Neuronal stem cell (in vitro differentiated cells): ENCODE measurements at regions not wholly inside any gene's neighbourhood (a gene's known extent, or its start where the extent isn't known, plus 50 kb on each side); places are given as distances from the start of the nearest gene placed in this dataset.
A peak's percentile ranks its signal among the peaks of the same experiment; 100 is the strongest.

Experiments used
- DNase-seq: peaks from one replicate; pipeline ENCODE4 v3.0.0-alpha.2; 2013; ENCODE audit warnings: low spot score
- H2AFZ ChIP-seq: one replicate; pipeline ENCODE4 v1.6.1; 2013; ENCODE audit warnings: mild to moderate bottlenecking, low read length, inconsistent platforms
- H2AK5ac ChIP-seq: 2 replicates; pipeline ENCODE4 v1.6.1; 2013; ENCODE audit warnings: low read depth, mild to moderate bottlenecking, inconsistent platforms, low read length, moderate library complexity, mixed read lengths
- H2BK120ac ChIP-seq: 2 replicates; pipeline ENCODE4 v1.6.1; 2013; ENCODE audit warnings: low read depth, mild to moderate bottlenecking, inconsistent platforms, low read length, moderate library complexity, mixed read lengths
- H2BK12ac ChIP-seq: one replicate; pipeline ENCODE4 v1.6.1; 2013; ENCODE audit warnings: low read length, inconsistent platforms
- H2BK15ac ChIP-seq: 2 replicates; pipeline ENCODE4 v1.6.1; 2013; ENCODE audit warnings: mild to moderate bottlenecking, low read length, inconsistent platforms, mixed read lengths
- H2BK5ac ChIP-seq: one replicate; pipeline ENCODE4 v1.6.1; 2013; ENCODE audit warnings: inconsistent platforms, mild to moderate bottlenecking, low read length, moderate library complexity
- H3K14ac ChIP-seq: one replicate; pipeline ENCODE4 v1.6.1; 2013; ENCODE audit warnings: low read length, inconsistent platforms
- H3K18ac ChIP-seq: 2 replicates; pipeline ENCODE4 v1.6.1; 2013; ENCODE audit warnings: low read length, inconsistent platforms
- H3K23ac ChIP-seq: 2 replicates; pipeline ENCODE4 v1.6.1; 2013; ENCODE audit warnings: low read depth, mild to moderate bottlenecking, mixed read lengths, low read length, inconsistent platforms; ENCODE audit not compliant: poor library complexity
- H3K27ac ChIP-seq: replicated peaks from 3 replicates; pipeline ENCODE4 v1.5.1; 2013; ENCODE audit warnings: low read length, inconsistent platforms
- H3K27me3 ChIP-seq, 3 experiments: 2 replicates each; pipeline ENCODE4 v1.6.1; 2013; ENCODE audit warnings: low read length in 3 of 3, mild to moderate bottlenecking in 2 of 3, inconsistent platforms in 1 of 3, low read depth in 1 of 3, mixed read lengths in 1 of 3, moderate library complexity in 1 of 3; ENCODE audit not compliant: control insufficient read depth in 3 of 3, insufficient read depth in 3 of 3
- H3K36me3 ChIP-seq, 2 donors: replicated peaks in 1 of 2; 2 replicates each; pipeline ENCODE4 v1.6.1; 2013; ENCODE audit warnings: low read length in 2 of 2; ENCODE audit not compliant: control insufficient read depth in 2 of 2, insufficient read depth in 2 of 2
- H3K4ac ChIP-seq: 2 replicates; pipeline ENCODE4 v1.6.1; 2013; ENCODE audit warnings: inconsistent platforms, mild to moderate bottlenecking, low read length, moderate library complexity
- H3K4me1 ChIP-seq, 2 donors: 1 replicate in 1 of 2; 2 replicates in 1 of 2; pipeline ENCODE4 v1.6.1; 2013; ENCODE audit warnings: low read length in 2 of 2, low read depth in 1 of 2; ENCODE audit not compliant: control insufficient read depth in 2 of 2, insufficient read depth in 1 of 2
- H3K4me2 ChIP-seq: one replicate; pipeline ENCODE4 v1.6.1; 2013; ENCODE audit warnings: mild to moderate bottlenecking, low read length, inconsistent platforms; ENCODE audit not compliant: insufficient read depth, poor library complexity, severe bottlenecking
- H3K4me3 ChIP-seq, 2 donors: 2 replicates each; pipeline ENCODE4 v1.5.1; 2013; ENCODE audit warnings: low read length in 2 of 2, mild to moderate bottlenecking in 2 of 2, inconsistent platforms in 1 of 2, moderate library complexity in 1 of 2
- H3K79me1 ChIP-seq: one replicate; pipeline ENCODE4 v1.6.1; 2013; ENCODE audit warnings: low read depth, mild to moderate bottlenecking, inconsistent platforms, low read length, moderate library complexity
- H3K9ac ChIP-seq: one replicate; pipeline ENCODE4 v1.6.1; 2013; ENCODE audit warnings: mild to moderate bottlenecking, low read depth, low read length, inconsistent platforms; ENCODE audit not compliant: poor library complexity
- H3K9me3 ChIP-seq, 2 donors: replicated peaks in 1 of 2; 2 replicates each; pipeline versions ENCODE3 to v1.6.1; 2013; ENCODE audit warnings: low read length in 2 of 2, mild to moderate bottlenecking in 2 of 2, inconsistent platforms in 1 of 2, low read depth in 1 of 2, mixed read lengths in 1 of 2, moderate library complexity in 1 of 2; ENCODE audit not compliant: control insufficient read depth in 2 of 2, insufficient read depth in 1 of 2
- H4K8ac ChIP-seq: one replicate; pipeline ENCODE4 v1.6.1; 2013; ENCODE audit warnings: low read depth, mild to moderate bottlenecking, inconsistent platforms, low read length, moderate library complexity
- H4K91ac ChIP-seq: one replicate; pipeline ENCODE4 v1.6.1; 2013; ENCODE audit warnings: low read length, low read depth, mild to moderate bottlenecking, inconsistent platforms; ENCODE audit not compliant: poor library complexity
- WGBS, 2 donors: extraction: QIAGEN DNeasy Blood & Tissue Kit; methylation state at CpG; one replicate each; pipeline ENCODE4 v1.1.7; 2013; ENCODE audit warnings: missing lambda C conversion rate in 2 of 2, mixed read lengths in 1 of 2; ENCODE audit not compliant: insufficient read length in 2 of 2, insufficient replicate concordance in 1 of 2; ENCODE audit errors: extremely low coverage in 2 of 2; 5-methylcytosine and 5-hydroxymethylcytosine counted together

DNA sequence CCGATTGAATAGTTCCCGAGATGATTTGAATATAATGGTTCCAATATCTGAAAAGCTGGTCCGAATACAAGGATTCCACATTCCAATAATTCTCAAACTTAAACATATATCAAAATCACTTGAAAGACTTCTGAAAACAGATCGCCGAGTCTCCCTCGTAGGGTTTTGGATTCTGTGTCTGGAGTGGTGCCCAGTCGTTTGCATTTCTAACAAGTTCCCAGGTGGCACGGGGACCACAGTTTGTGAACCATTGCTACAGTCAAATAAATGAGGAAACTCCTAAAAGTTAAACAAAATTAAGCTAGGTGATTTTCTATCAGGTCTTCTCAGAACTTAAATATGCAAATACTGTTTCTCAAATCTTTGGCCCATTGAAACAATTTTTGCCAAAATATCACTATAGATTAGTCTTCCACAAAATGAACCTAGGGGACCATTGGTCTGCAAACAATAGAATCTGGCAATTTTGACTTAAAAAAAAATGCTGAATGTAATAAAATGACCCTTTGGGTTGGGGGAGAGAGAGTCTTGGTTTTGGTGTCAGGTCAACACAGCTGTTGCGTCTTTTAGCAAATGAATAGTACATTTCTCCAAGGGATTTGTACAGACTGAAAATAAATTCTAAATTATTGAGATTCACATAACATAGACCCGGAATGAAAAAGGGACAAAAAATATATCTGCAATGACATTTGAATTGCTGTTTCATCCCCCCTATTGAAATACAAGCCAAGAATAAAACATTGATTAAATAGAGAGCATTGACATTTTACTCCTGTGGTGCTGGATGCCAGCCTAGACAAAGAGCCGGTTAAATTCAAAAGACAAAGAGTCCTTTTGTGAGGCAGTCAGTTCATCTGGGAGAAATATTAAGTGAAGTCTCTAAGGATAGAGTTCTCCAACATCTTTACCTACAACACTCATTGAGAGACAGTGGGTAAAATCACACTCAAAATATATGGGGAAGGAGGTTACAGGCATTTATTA, 175.7 kb upstream of the ADAMTS9 start:
- Histone ChIP-seq H3K4me3 (no peak overlapping the region), H2AK5ac (peak overlapping the region; percentile 3), H3K4me2 (no peak overlapping the region), H2AFZ (no peak overlapping the region), H3K27ac (no peak overlapping the region), H3K23ac (no peak overlapping the region), H3K9ac (no peak overlapping the region), H2BK12ac (no peak overlapping the region), H4K8ac (no peak overlapping the region), H3K4me1 (peaks cover 3 to 13% of the 10 kb centered on the region in 2 donors), H2BK5ac (no peak overlapping the region), H2BK120ac (no peak overlapping the region), H3K27me3 (no peaks in the 10 kb centered on the region), H3K9me3 (no peaks in the 10 kb centered on the region), H3K14ac (no peak overlapping the region), H3K36me3 (no peaks in the 10 kb centered on the region), H3K79me1 (no peaks in the 10 kb centered on the region), H4K91ac (no peak overlapping the region), H3K18ac (no peak overlapping the region), H3K4ac (no peak overlapping the region), H2BK15ac (no peak overlapping the region)
- WGBS, 2 donors: no CpG with 5 or more reads among the region's 11 CpGs
- no peak for DNase-seq

DNA sequence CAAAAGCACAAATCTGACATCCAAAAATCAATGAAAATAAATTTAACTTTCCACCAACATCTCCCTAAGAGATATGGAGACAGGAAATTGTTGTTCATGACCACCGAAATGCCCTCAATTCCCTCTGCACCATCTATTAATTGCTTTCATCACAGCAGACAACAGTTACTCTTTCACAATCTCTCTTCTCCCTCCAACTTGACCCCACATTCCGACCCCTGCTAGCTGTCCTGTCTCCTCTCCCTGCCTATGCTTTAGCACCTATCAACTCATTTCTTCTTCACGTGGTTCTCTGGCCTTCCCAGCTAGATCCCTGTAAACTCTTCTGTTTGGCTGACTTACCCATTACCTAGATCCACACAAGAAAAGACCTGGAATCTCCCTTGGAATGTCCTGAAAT, 173.9 kb upstream of the ADAMTS9 start:
- Histone ChIP-seq H3K27ac (no peak overlapping the region), H3K23ac (no peak overlapping the region), H3K4me3 (no peak overlapping the region), H3K36me3 (no peaks in the 10 kb centered on the region), H2BK5ac (no peak overlapping the region), H2BK120ac (no peak overlapping the region), H3K4me1 (peaks cover 3 to 13% of the 10 kb centered on the region in 2 donors), H3K14ac (no peak overlapping the region), H4K8ac (no peak overlapping the region), H3K4me2 (no peak overlapping the region), H3K27me3 (no peaks in the 10 kb centered on the region), H2AFZ (no peak overlapping the region), H3K9ac (no peak overlapping the region), H3K79me1 (no peaks in the 10 kb centered on the region), H2BK15ac (no peak overlapping the region), H2BK12ac (no peak overlapping the region), H3K4ac (no peak overlapping the region), H3K9me3 (no peaks in the 10 kb centered on the region), H2AK5ac (no peak overlapping the region), H4K91ac (no peak overlapping the region), H3K18ac (no peak overlapping the region)
- DNase-seq: no peak
- WGBS, 2 donors: no CpG with 5 or more reads among the region's 3 CpGs

DNA sequence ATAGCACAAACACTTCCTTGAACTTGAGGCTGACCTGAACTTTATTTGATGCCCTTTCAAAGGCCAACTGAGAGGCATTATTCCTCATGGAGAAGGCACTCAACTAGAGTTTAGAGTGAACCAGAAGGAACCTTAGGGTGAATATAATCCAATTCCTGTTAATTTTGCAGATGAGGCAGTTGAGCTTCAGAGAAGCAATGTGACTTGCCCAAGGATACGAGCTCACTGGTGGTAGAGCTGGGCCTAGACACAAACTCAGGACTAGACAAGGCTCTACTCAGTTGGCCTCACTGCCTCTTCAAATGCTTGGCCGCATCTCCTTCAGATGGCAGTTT, 172.7 kb upstream of the ADAMTS9 start:
- Histone ChIP-seq H3K18ac (peak overlapping the region; percentile 20), H3K79me1 (no peaks in the 10 kb centered on the region), H4K91ac (no peak overlapping the region), H3K36me3 (no peaks in the 10 kb centered on the region), H3K9me3 (no peaks in the 10 kb centered on the region), H2BK5ac (no peak overlapping the region), H2AK5ac (no peak overlapping the region), H4K8ac (no peak overlapping the region), H3K9ac (no peak overlapping the region), H3K4ac (no peak overlapping the region), H2BK12ac (no peak overlapping the region), H3K27ac (no peak overlapping the region), H3K14ac (no peak overlapping the region), H2BK120ac (no peak overlapping the region), H3K4me3 (no peak overlapping the region), H2BK15ac (no peak overlapping the region), H2AFZ (no peak overlapping the region), H3K4me1 (peaks cover 3 to 9% of the 10 kb centered on the region in 2 donors), H3K27me3 (no peaks in the 10 kb centered on the region), H3K4me2 (no peak overlapping the region), H3K23ac (no peak overlapping the region)
- no CpG with 5 or more reads among the region's 2 CpGs for WGBS, 2 donors
- no peak for DNase-seq

DNA sequence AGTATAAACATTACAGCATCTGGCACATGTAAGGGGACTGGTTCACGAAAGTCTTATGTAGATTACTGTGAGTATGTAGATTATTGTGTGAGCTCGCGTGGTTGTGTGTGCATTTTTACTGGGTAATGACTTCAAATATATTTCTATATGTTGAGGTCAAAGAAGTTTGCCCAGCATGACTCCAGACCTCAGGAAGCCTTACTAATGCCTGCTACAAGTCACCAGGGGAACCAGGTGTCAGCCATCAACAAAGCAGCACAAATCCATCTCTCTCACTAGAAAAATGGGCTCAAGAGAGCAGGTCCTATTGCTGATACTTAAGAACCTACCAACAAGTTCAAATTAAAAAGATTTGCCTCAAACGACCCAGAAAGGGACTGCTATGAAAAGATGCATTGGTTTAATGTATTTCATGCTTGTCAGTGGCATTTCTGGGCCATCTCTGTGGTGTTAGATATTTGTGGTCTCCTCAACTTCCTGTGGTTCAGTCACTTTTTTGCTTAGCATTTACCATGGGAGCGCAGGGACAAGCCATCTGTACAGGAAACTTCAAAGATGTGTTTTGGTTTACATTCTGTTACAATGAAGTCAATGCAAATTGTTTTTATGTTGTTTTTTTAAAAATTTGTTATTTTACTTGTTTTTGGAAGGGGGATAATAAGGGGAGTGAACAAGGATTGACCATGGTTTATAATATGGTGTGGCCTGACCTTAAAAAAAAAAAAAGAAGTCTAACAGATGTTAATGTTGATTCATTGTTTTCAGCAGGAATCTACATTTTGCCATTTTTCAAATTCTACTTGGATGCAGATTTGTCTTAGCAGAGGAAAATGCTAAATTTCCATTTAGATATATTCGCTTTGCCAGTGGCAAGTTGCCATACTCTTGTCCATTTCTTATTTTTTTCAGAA, 172.1 kb upstream of the ADAMTS9 start:
- Histone ChIP-seq H3K9ac (no peak overlapping the region), H2AFZ (no peak overlapping the region), H2AK5ac (no peak overlapping the region), H2BK12ac (no peak overlapping the region), H4K91ac (no peak overlapping the region), H3K18ac (no peak overlapping the region), H3K27ac (no peak overlapping the region), H3K36me3 (no peaks in the 10 kb centered on the region), H3K79me1 (no peaks in the 10 kb centered on the region), H3K9me3 (no peaks in the 10 kb centered on the region), H3K23ac (no peak overlapping the region), H3K14ac (no peak overlapping the region), H2BK15ac (no peak overlapping the region), H2BK5ac (no peak overlapping the region), H3K27me3 (no peaks in the 10 kb centered on the region), H3K4me1 (peaks cover 3 to 9% of the 10 kb centered on the region in 2 donors), H2BK120ac (no peak overlapping the region), H3K4ac (no peak overlapping the region), H3K4me2 (no peak overlapping the region), H3K4me3 (no peak overlapping the region), H4K8ac (no peak overlapping the region)
- WGBS, 2 donors: no CpG with 5 or more reads among the region's 6 CpGs
- DNase-seq: no peak
